ENCODE measurements at regions not wholly inside any gene's neighbourhood (a gene's known extent, or its start where the extent isn't known, plus 50 kb on each side); places are given as distances from the start of the nearest gene placed in this dataset.
A peak's percentile ranks its signal among the peaks of the same experiment; 100 is the strongest.
"Not testable (repeated sequence)": the region's sequence is repeated elsewhere in the genome, so short reads cannot be mapped to it uniquely, and the experiment has no call there.

DNA sequence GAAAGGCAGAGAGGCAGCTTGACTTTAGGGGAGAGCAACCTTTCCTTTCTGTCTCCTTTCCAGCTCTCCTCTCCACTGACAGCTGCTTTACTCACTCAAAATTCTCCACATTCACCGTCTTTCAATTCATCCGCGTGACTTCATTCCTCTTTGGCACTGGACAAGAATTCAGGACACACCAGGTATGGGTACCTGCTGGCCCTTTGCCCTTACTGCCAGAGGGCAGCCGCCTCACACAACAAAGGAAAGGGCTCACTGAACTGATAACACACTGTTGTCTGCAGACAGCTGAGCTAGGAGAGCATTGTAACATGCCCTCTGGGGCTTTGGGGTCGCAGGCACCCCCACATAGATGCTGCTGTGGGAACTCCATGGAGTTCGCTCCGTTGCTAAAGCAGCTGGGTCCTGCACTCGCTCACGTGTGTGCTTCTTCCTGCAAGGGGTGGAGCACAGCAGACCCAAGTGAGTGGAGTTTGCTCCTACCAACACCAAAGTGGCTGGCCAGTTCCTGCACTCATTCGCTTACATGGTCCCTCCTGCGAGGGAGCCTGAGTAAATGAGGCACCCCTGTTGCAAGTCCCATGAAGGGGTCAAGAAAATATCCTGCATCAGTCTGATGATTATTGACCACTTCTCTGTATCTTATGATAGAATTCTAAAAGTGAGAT lies 79.0 kb upstream of the SGO1 start:
- Histone ChIP-seq H3K27ac (no peak overlapping the region), H3K4me3 (no peak overlapping the region)

DNA sequence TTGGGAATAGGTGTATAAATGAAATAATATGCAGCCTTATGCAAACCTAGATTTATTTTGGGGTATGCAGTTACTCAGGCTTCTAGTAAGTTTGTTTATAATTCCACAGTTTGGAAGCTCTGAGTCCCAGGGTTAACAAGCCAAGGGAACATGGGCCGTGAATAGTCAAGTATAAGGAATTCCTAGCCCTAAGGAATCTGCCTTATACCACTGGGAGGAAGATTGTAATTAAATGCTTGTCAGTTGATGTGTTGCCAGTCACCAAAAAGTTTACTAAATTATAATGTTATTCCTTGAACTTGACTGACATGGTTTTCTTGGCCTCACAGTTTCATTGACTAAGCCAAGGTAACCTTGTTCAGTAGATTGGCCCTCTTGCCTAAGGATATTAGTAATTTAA lies 72.4 kb upstream of the SGO1 start:
- Histone ChIP-seq H3K27ac (no peak overlapping the region), H3K4me3 (no peak overlapping the region)

DNA sequence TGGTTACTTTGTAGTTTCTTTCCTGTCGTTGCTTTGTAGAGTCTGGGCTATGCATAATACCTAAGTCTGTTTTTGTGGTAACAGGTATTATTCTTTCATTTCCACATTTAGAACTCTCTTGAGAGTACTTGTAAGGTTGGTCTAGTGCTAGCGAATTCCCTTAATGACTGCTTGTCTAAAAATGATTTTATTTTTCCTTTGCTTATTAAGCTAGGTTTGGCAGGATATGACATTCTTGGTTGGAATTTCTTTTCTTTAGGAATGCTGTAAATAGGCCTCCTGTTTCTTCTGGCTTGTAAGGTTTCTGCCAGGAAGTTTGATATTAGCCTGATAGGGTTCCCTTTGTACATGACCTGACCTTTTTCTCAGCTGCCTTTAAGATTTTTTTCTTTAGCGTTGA lies 70.1 kb upstream of the SGO1 start:
- Histone ChIP-seq H3K4me3 (no peak overlapping the region), H3K27ac (no peak overlapping the region)

DNA sequence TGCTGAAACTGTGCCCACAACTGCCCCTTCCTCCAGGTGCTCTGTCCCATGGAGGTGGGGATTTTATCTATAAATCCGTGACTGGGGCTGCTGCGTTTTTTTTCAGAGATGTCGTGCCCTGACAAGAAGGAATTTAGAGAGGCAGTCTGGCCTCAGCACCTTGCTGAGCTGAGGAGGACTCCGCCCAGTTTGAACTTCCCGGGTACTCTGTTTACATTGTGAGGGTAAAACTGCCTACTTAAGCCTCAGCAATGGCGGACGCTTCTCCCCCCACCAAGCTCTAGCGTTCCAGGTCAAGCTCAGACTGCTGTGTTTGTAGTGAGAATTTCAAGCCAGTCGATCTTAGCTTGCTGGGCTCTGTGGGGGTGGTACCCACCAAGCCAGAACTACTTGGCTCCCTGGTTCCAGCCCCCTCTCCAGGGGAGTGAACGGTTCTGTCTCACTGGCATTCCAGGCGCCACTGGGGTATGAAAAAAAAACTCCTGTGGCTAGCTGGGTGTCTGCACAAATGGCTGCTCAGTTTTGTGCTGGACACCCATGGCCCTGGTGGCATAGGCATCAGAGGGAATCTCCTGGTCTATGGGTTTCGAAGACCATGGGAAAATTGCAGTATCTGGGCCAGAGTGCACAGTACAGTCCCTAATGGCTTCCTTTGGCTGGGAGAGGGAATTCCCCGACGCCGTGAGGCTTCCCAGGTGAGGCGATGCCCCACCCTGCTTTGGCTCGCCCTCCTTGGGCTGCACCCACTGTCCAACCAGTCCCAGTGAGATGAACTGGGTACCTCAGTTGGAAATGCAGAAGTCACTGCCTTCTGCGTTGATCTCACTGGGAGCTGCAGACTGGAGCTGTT lies 68.5 kb upstream of the SGO1 start:
- no peak overlapping the region for H3K4me3 ChIP-seq
- H3K27ac ChIP-seq, result no peak overlapping the region

DNA sequence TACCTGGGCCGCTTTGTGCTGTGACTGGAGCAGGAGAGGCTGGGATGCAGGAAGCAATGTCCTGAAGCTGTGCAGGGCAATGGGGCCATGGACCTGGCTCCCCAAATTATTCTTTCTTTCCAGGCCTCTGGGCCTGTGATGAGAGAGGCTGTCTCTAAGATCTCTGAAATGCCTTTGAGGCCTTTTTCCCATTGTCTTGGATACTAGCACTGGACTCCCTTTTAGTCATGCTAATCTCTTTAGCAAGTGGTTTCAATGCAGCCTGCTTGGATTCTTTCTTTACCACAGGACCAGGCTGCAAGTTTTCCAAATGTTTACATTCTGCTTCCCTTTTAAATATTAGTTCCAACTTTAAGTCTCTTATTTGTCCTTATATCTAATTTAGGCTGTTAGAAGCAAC lies 64.8 kb upstream of the SGO1 start:
- Histone ChIP-seq H3K27ac (no peak overlapping the region), H3K4me3 (no peak overlapping the region)

DNA sequence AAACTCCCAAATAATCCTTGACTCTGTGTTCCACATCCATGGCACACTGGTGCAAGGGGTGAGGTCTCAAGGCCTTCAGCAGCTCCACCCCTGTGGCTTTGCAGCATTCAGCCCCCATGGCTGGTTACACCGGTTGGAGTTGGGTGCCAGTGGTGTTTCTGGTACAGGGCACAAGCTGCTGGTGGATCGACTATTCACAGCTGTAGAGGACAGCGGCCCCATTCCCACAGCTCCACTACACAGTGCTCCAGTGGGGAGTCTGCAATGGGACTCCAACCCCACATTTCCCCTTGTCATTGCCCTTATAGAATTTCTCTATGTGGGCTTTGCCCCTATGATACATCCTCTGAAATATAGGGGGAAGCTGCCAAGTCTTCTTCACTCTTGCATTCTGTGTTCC lies 64.3 kb upstream of the SGO1 start:
- Histone ChIP-seq H3K27ac (no peak overlapping the region), H3K4me3 (no peak overlapping the region)

DNA sequence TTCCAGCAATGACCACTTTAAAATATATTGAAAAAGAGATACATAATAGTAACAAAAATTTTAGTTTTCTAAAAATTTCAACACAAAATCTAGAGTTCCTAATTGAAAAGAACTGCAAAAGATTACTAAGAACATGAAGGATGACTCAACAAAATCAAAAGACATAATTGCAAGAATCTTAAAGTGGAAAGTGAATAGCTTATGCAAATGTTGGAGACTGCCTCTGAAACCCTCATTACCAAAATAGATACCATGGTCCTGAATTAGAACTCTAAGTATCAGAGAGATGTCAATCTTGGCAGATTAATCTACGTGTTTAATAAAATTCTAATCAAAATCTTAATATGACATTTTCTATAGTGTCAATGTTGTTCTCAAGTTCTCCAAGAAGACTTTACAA lies 60.7 kb upstream of the SGO1 start:
- Histone ChIP-seq H3K4me3 (no peak overlapping the region), H3K27ac (no peak overlapping the region)

DNA sequence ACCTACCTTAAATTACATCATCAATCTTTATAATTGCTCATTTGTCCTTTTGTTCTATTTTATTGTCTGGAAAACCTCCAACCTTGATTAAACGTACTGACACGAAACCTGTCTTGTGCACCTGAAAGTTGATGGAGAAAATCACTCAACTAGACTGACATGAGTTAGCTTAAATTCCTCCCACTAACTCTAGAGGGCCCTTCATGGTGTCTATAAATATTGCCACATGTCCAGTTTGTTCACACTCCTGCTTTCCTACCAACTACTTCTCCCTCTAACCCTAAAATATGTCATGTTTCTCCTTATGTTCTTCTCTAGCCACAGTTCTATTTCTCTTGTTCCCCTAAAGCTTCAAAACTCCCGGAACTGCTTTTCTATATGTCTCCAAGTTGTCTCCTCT lies 59.8 kb upstream of the SGO1 start:
- H3K27ac ChIP-seq, result no peak overlapping the region
- H3K4me3 ChIP-seq, result no peak overlapping the region

DNA sequence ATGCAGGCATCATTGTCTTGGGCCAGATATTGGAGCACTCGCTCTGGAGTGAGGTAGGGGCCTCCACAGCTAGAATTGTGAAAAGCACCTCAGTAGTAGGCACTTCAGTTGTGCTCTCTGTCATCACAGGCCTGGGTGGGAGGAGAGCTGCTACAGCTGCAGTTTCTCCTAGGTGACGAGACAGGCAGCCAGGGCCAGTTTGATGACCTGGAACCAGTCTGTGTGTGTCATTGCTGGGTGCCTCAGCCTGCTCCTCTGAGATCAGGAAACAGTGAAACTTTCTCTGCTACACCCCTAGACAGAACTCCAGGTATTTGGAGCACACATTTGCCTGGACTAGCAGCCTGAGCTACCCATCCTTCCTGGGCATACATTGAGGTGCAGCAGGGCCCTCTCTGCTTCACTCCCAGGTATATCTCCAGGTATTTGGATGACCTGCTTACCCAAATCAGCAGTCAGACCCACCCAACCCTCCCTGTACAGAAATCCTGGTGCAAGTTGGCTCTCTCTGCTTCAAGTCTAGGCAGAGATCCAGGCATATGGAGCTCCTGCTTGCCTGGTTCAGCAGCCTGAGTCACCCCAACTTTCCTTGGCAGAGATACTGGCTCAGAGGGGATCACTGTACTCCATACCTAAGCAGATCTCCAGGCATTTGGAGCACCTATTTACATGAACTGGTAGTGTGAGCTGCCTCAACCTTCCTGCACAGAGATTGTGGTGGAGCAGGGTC lies 54.3 kb upstream of the SGO1 start:
- no peak overlapping the region for H3K4me3 ChIP-seq
- H3K27ac ChIP-seq, result peak overlapping the region in 5 of 21 experiments; percentile 5 to 61 (median 27)

DNA sequence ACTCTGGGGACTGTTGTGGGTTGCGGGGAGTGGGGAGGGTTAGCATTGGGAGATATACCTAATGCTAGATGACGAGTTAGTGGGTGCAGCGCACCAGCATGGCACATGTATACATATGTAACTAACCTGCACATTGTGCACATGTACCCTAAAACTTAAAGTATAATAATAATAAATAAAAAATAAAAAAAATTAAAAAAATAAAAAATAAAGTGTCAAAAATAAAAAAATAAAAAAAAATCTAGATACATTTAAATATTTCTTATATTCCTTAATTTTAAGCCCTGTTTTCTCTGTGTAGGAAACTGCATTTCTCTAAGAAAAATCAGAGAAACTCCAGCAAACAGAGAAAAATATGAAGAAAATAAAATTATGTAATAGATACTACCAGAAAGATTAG lies 52.2 kb upstream of the SGO1 start:
- not testable (repeated sequence) for H3K27ac ChIP-seq, H3K4me3 ChIP-seq

DNA sequence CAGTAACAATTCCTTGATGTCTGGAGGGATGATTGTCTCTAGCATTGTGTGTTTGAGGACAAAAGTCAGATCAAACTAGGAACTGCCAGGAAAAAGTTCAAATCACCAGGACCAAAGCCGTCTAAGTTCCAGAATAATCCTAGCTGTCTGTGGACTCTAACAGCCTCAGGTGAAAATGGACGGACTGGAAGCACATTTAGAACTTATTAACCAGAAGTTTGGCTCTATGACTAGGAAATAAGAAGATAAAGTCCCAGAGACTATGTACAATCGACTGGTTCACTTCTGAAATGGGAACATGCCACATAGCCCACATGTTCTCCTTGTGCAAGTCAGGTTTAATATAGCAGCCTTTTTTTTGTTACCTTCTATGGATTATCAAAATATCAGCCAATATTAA lies 50.6 kb upstream of the SGO1 start:
- Histone ChIP-seq H3K27ac (no peak overlapping the region), H3K4me3 (no peak overlapping the region)

Measured in skin epidermis (tissue), 12 donors.